Mucosa of gallbladder (tissue), 1 donor: ENCODE measurements at regions not wholly inside any gene's neighbourhood (a gene's known extent, or its start where the extent isn't known, plus 50 kb on each side); places are given as distances from the start of the nearest gene placed in this dataset.
A peak's percentile ranks its signal among the peaks of the same experiment; 100 is the strongest.
"Not testable (repeated sequence)": the region's sequence is repeated elsewhere in the genome, so short reads cannot be mapped to it uniquely, and the experiment has no call there.

Experiments used
- DNase-seq: peaks from one replicate; pipeline ENCODE4 v3.0.0-alpha.2; 2020; ENCODE audit warnings: low spot score
- donor health status: DM: no; HTN: no; CAD: no.

DNA sequence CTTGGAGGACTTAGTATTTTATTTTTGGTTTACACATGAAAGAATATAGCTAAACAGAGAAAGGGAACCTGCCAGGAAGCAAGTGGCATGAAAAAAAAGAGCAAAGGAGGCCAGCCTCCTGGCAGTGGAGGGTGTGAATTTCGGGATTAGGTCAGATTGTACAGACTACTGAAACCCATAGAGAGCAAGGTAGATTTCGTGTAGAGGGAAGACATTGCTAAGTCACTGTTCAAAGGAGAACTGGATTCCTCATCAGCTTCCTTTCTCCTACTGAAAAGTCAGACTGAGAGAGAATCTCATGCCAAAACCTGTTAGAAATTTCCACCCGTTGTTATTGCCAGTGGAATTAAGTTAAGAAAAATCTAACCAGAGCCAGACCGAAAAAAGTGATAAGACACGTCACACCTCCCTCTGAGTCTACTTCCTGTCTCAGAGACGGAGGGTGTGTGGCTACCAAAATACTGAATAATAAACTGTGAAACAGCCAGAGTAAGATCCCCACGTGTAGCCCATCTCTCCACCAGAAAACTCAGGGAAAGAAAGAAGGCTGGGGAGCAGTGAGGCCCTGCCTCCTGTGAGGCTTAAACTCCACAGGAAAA is 118.8 kb downstream of the SKIDA1 start:
- no peak for DNase-seq

DNA sequence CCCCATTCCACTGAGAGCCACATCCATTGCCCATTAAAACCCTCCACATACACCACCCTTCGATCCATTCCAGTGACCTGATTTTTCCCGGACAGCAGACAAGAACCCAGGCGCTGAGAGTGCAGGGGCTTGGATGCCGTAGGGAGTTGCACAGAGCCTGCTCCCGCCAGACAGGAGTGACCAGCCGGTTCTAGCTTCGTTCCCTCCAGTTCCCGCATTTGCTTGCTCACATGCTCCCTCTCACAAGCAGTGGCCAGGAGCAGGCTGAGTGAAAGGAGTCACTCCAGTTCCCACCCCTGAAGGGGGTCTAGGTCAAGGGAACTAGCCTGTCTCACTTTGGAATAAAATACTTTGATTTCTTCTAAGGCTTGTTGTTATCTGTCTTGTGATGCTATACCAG is 119.5 kb downstream of the SKIDA1 start:
- no peak for DNase-seq

GRCh38 chr10:21403256-21404015 is 122.0 kb downstream of the SKIDA1 start:
- no peak for DNase-seq

GRCh38 chr10:21402606-21403083 is 122.8 kb downstream of the SKIDA1 start:
- DNase-seq = no peak

- no peak for DNase-seq
Observed at GRCh38 chr10:21401196-21401595, 124.3 kb downstream of the SKIDA1 start.

DNA sequence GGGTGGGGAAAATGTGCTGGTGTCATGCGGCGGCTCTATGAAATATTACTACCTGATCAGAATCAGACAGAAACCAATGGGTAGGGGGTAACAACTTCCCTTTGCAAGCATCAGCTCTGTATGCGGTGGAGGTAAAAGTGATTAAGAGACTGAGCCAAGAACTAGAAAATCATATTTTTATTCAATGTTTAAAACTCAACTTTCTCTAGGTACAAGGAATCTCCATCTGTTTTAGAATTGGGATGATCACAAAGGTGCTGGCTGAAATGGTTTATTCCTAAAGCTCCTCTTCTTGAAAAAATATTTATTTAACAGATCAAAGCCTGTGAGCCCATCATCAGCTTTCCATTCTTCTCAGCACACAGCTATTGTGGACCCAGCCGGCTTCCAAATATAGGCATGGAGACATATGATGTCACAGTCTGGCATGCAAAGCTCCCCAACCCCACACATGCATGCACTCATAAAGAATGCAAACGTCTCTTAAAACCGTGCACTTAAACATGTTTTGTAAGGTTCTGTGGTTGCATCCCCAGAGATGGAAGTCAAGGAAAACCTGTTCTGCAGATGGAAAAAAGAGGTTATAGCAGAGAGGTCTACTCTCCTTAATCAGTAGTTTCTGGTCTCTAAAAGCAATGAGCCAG is 126.0 kb downstream of the SKIDA1 start:
- no peak for DNase-seq

DNA sequence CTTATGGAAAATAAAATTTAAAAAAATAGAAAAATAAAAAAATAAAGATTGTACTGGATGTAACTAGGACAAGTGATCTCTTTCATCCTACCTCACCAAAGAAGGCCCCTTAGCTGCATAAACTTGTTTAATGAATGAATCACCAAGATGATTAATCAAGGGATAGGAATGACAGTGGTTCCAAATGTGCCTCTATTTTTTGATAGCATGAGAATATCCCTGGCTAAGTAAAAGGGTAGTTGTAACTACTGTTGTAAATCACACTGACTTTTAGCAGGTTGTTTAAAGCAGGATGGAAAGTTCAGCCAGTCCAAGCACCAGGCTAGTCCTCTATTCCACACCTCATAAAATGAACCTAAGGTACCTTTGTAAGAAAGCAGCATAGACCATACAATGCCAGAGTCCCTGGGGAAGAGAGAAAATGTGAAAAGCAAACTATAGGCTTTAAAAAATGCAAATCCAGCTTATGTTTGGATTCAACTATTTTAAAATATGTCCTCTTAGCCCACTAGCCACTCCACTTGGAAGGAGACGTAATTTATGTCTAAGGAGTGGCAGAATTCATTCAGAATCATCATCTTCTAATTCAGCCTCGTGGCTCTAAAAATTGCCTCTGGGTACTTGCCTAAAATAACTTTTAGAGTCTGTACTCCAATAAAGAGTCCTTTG is 126.8 kb downstream of the SKIDA1 start:
- no peak for DNase-seq

DNA sequence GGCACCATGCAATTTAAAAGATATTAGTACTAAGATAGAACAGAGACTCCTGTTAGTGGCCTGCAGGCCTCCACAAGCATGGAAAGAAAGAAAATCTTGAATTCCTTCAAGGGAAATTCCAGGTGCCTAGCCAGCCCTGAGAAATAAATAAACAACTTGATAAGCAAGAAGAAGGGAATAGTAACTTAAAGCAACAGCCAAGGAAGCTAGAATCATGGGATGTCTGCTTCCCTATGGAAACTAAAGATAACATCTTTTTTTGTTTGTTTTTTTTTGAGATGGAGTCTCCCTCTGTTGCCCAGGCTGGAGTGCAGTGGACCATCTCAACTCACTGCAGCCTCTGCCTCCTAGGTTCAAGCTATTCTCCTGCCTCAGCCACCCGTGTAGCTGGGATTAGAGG is 128.6 kb downstream of the SKIDA1 start:
- no peak for DNase-seq

- no peak for DNase-seq
Observed at GRCh38 chr10:21393931-21394330, 131.6 kb downstream of the SKIDA1 start.

- DNase-seq = no peak
Observed at GRCh38 chr10:21388589-21388988, 136.9 kb downstream of the SKIDA1 start.

DNA sequence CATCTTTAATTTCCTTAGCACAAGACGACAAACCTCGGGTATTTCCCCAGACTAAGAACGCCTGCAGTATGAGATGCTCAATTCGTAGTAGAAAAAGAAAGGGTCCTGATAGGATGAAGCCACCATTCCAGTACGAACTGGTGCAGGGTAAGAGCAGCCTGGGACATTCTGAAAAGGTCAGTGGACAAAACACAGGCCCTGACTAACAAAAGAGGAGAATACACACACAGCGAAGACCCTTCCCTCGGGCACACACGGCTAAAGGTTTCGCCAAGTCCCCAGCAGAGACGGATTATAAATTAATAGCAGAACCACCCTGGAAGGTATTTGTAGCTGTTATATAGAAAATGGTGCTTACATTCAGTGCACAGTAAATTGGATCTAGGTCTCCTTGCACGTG is 137.6 kb downstream of the SKIDA1 start:
- DNase-seq = no peak

DNA sequence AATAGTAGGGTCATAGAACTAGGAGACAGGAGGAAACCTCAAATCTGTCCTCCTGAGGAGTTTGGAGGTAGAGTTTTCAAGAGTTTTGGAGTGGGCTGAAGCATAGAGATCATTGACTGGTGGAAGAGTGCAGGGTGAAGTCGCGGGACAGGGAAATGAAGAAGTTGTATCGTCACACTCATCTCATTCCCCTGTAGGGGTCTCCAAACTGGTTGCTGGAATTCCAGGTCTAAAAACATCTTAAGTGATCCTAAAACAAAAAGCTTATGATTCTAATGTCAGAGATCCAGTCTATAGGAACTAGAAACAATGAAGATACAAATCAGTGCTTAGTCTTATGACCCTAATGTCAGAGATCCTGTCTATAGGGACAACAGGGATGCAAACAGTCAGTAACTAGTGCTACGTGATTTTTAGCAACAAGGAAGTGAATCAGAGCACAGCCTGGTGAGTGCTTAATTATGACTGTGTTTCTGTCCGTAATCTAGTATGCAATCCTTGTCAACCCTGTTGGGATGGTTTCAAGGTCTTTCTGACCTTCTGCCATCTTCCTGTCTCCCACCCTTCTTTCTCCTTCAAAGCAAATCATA is 139.4 kb downstream of the SKIDA1 start:
- no peak for DNase-seq

DNA sequence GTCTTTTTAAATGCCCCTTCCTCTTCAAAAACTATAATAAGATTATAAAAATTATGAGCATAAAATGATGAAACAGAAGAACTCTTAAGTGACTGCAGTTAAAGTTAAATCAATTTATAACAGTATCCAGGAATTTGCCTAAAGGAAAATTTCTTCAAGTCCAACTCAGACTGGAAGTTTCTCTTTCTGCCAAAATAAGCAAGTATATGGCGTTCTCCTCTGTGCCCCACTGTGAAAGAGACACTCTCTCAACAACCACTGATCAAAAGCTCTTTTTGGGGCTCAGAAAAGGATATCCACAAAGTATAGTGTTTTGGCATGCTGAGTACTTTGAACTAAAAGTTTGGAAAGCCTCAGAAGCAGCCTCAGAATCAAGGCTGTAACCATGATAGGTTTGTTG is 139.9 kb downstream of the SKIDA1 start:
- no peak for DNase-seq

DNA sequence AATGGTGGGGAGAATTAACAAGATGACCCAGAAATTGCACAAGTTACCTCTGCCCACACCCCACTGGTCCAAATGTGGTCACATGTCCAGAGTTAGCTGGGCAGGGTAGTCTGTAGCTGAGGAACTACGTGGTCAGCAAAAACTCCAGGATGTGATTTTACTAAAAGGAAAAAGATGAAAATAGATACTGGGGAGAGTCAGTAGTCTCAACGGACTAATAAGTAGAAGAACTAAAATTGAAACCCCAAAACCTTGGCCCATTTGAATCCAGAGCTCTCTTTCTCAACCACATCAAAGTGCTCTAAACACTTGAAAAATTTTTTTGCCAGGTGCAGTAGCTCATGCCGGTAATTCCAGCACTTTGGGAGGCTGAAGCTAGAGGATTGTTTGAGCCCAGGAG is 146.3 kb downstream of the SKIDA1 start:
- DNase-seq = no peak

GRCh38 chr10:21375274-21375673 is 150.2 kb downstream of the SKIDA1 start:
- not testable (repeated sequence) for DNase-seq

DNA sequence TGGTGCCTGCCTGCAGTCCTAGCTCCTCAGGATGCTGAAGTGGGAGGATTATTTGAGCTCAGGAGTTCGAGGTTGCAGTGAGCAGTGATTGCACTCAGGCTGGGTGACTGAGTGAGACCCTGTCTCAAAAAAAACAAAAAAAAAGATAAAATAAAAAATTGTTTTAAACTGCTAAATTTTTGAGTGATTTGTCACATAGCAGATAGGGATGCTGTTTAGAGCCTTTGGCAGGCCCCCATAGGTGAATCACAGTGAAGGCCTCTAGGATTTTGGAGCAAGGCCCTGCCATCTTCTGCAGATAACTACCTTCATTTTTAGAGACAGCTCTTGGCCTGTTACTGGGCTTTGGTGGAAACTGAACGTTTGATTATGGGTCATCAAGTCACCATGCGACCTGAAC is 151.6 kb downstream of the SKIDA1 start:
- not testable (repeated sequence) for DNase-seq

DNA sequence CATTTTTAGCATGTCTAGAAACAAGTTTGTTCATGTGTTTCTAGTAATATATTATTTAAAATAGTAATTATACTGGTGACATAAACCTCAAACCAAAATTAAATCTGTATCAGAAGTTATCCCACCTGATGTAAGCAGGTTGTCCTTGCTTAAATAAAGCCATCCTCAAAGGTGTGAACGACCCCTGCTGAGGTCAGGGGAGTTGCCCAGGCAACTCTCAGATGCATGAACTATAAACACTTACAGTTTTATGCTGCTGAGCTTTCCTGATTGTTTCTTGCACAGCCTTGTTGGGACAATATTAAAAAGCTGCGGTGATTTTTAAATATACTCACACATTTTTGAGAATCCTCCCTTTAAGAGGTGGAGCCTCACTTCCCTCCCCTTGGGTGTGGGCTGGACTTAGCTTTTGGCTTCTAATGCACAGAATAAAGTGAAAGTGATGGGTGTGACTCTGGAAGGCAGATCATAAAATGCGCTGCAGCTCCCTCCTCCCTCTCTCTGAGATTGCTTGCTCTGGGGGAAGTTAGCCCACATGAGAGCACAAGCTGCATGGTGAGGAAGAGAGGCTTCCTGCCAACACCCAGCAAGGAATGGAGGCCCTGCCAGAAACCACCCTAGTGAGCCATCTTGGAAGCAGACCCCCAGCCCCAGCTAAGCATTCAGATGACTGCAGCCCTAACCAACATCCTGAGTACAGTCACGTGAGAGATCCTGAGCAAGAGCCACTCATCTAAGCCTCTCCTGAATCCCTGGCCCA is 152.7 kb downstream of the SKIDA1 start:
- peak; percentile 16 for DNase-seq

- no peak for DNase-seq
Observed at GRCh38 chr10:21369697-21370096, 155.8 kb downstream of the SKIDA1 start.

DNA sequence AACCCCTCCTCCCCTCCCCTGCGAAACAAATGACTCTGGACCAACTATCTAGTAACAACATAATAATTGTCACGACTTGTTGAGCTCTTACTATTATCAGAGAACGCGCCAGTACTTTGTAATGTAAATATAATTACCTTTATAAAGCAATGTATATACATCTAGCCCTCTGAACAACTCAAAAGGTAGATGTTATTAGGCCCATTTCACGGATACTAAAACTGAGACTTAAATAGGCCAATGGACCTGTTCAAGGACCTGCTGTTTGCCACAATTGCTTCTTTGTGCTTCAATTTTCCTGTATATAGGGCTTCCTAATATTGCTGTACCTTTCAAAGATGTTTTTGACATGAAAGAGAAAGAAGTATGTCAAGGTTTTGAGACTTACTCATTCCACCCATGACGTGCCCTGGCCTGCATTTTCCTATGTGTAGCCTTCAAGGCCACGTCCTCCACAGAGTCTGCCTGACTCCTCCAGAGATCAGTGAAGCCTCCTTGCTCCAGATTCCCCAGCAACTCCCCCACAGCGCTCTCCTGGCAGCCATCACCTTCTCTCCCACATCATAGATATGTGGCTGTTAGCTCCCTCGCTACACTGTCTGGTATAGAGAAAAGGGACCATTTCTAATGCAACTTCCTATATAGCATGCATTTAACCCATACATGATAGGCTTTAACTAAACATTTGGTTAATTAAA is 156.6 kb downstream of the SKIDA1 start:
- DNase-seq = no peak

GRCh38 chr10:21368022-21368582 is 157.4 kb downstream of the SKIDA1 start:
- DNase-seq = no peak
